ENCODE measurements at regions not wholly inside any gene's neighbourhood (a gene's known extent, or its start where the extent isn't known, plus 50 kb on each side); places are given as distances from the start of the nearest gene placed in this dataset.
"Not testable (repeated sequence)": the region's sequence is repeated elsewhere in the genome, so short reads cannot be mapped to it uniquely, and the experiment has no call there.

- no peak for TF ChIP-seq CTCF (conservative IDR thresholded peaks at IDR 0.05; ENCODE audit: low read depth, low read length)
- Histone ChIP-seq H3K27ac (no peak overlapping the region), H2AFZ (ENCODE audit: low read depth) (no peak overlapping the region), H3K79me2 (ENCODE audit: insufficient read depth, low read depth) (no peaks in the 10 kb centered on the region), H3K4me1 (ENCODE audit: low read depth, poor library complexity, severe bottlenecking) (no peaks in the 10 kb centered on the region), H3K9ac (no peak overlapping the region), H3K4me3 (IDR thresholded peaks at IDR 0.05; ENCODE audit: insufficient read depth, low read depth, low read length) (no peak overlapping the region), H3K27me3 (ENCODE audit: insufficient read depth, low read depth) (no peaks in the 10 kb centered on the region), H4K20me1 (ENCODE audit: insufficient read depth) (no peaks in the 10 kb centered on the region), H3K36me3 (ENCODE audit: insufficient read depth) (no peaks in the 10 kb centered on the region), H3K4me2 (no peak overlapping the region)
Measured at GRCh38 chr1:233722212-233722979, 108.5 kb downstream of the KCNK1 start.

- Histone ChIP-seq H3K79me2 (ENCODE audit: insufficient read depth, low read depth) (no peaks in the 10 kb centered on the region), H3K27me3 (ENCODE audit: insufficient read depth, low read depth) (no peaks in the 10 kb centered on the region), H3K27ac (no peak overlapping the region), H3K36me3 (ENCODE audit: insufficient read depth) (no peaks in the 10 kb centered on the region), H3K4me2 (no peak overlapping the region), H3K4me1 (ENCODE audit: low read depth, poor library complexity, severe bottlenecking) (no peaks in the 10 kb centered on the region), H2AFZ (ENCODE audit: low read depth) (no peak overlapping the region), H3K9ac (no peak overlapping the region), H3K4me3 (IDR thresholded peaks at IDR 0.05; ENCODE audit: insufficient read depth, low read depth, low read length) (no peak overlapping the region), H4K20me1 (ENCODE audit: insufficient read depth) (no peaks in the 10 kb centered on the region)
- no peak for TF ChIP-seq CTCF (conservative IDR thresholded peaks at IDR 0.05; ENCODE audit: low read depth, low read length)
Measured at GRCh38 chr1:233723387-233723786, 109.5 kb downstream of the KCNK1 start.

GRCh38 chr1:233724131-233724631, 110.3 kb downstream of the KCNK1 start:
- H3K4me1 ChIP-seq (ENCODE audit: low read depth, poor library complexity, severe bottlenecking); H3K36me3 ChIP-seq (ENCODE audit: insufficient read depth); H3K27me3 ChIP-seq (ENCODE audit: insufficient read depth, low read depth); H3K9ac ChIP-seq; H3K27ac ChIP-seq; H3K4me2 ChIP-seq; H3K4me3 ChIP-seq (IDR thresholded peaks at IDR 0.05; ENCODE audit: insufficient read depth, low read depth, low read length); H3K79me2 ChIP-seq (ENCODE audit: insufficient read depth, low read depth); H2AFZ ChIP-seq (ENCODE audit: low read depth); H4K20me1 ChIP-seq (ENCODE audit: insufficient read depth): not testable (repeated sequence)

- no peak overlapping the region for H3K4me2 ChIP-seq
- TF ChIP-seq CTCF (conservative IDR thresholded peaks at IDR 0.05; ENCODE audit: low read depth, low read length): no peak
- no peaks in the 10 kb centered on the region for H3K4me1 ChIP-seq (ENCODE audit: low read depth, poor library complexity, severe bottlenecking)
- no peak overlapping the region for H3K4me3 ChIP-seq (IDR thresholded peaks at IDR 0.05; ENCODE audit: insufficient read depth, low read depth, low read length)
- no peak overlapping the region for H3K27ac ChIP-seq
- no peak overlapping the region for H3K9ac ChIP-seq
- no peaks in the 10 kb centered on the region for H3K36me3 ChIP-seq (ENCODE audit: insufficient read depth)
- H4K20me1 ChIP-seq (ENCODE audit: insufficient read depth): no peaks in the 10 kb centered on the region
- H3K27me3 ChIP-seq (ENCODE audit: insufficient read depth, low read depth): no peaks in the 10 kb centered on the region
- no peak overlapping the region for H2AFZ ChIP-seq (ENCODE audit: low read depth)
- H3K79me2 ChIP-seq (ENCODE audit: insufficient read depth, low read depth): no peaks in the 10 kb centered on the region
Measured at GRCh38 chr1:233725423-233725822, 111.5 kb downstream of the KCNK1 start.

GRCh38 chr1:233728721-233729120, 114.8 kb downstream of the KCNK1 start:
- Histone ChIP-seq H2AFZ (ENCODE audit: low read depth) (no peak overlapping the region), H3K79me2 (ENCODE audit: insufficient read depth, low read depth) (no peaks in the 10 kb centered on the region), H4K20me1 (ENCODE audit: insufficient read depth) (no peaks in the 10 kb centered on the region), H3K27ac (no peak overlapping the region), H3K4me1 (ENCODE audit: low read depth, poor library complexity, severe bottlenecking) (peaks cover 4% of the 10 kb centered on the region), H3K4me2 (no peak overlapping the region), H3K36me3 (ENCODE audit: insufficient read depth) (no peaks in the 10 kb centered on the region), H3K27me3 (ENCODE audit: insufficient read depth, low read depth) (no peaks in the 10 kb centered on the region), H3K4me3 (IDR thresholded peaks at IDR 0.05; ENCODE audit: insufficient read depth, low read depth, low read length) (no peak overlapping the region), H3K9ac (no peak overlapping the region)
- no peak for TF ChIP-seq CTCF (conservative IDR thresholded peaks at IDR 0.05; ENCODE audit: low read depth, low read length)

Measured in KMS-11 (cell line).